SU-DHL-6 (cell line): ENCODE measurements at regions not wholly inside any gene's neighbourhood (a gene's known extent, or its start where the extent isn't known, plus 50 kb on each side); places are given as distances from the start of the nearest gene placed in this dataset.

ENCODE experiments used
- EZH2phosphoT487 ChIP-seq: fragments of 200-600 bp; sonication (generic), shearing (Covaris generic); conservative IDR thresholded peaks from 2 replicates; pipeline ENCODE4 v1.6.1; 2018; ENCODE audit warnings: mild to moderate bottlenecking, antibody characterized with exemption, low read length, moderate library complexity, mixed read lengths
- TF ChIP-seq, protein P1 (sequence below): fragments of 200-600 bp; sonication (generic); IDR thresholded peaks from one replicate; pipeline ENCODE4 v1.5.1; 2017; ENCODE audit warnings: antibody characterized with exemption, mild to moderate bottlenecking, low read length, moderate library complexity; ENCODE audit not compliant: insufficient read depth, poor library complexity, severe bottlenecking

DNA sequence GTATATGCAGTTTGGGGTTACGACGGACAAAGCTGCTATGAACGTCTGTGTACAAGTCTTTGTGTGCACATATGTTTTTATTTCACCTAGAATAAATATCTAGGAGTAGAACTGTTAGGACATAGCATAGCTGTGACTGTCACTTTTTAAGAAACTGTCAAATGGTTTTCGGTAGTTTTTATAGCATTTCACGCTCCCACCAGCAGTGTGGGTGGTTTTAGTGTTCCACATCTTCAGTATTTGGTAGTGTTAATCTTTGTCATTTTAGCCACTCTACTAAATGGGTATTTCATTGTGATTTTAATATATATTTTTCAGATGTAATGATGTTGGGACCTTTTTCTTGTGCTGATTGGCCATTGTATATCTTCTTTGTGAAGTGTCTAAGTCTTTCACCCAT is 109.1 kb upstream of the BCAT1 start:
- TF ChIP-seq, protein P1, sequence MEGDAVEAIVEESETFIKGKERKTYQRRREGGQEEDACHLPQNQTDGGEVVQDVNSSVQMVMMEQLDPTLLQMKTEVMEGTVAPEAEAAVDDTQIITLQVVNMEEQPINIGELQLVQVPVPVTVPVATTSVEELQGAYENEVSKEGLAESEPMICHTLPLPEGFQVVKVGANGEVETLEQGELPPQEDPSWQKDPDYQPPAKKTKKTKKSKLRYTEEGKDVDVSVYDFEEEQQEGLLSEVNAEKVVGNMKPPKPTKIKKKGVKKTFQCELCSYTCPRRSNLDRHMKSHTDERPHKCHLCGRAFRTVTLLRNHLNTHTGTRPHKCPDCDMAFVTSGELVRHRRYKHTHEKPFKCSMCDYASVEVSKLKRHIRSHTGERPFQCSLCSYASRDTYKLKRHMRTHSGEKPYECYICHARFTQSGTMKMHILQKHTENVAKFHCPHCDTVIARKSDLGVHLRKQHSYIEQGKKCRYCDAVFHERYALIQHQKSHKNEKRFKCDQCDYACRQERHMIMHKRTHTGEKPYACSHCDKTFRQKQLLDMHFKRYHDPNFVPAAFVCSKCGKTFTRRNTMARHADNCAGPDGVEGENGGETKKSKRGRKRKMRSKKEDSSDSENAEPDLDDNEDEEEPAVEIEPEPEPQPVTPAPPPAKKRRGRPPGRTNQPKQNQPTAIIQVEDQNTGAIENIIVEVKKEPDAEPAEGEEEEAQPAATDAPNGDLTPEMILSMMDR = no peak
- TF ChIP-seq EZH2phosphoT487 = no peak
